IgD-negative memory B cell (primary cell): ENCODE measurements at regions not wholly inside any gene's neighbourhood (a gene's known extent, or its start where the extent isn't known, plus 50 kb on each side); places are given as distances from the start of the nearest gene placed in this dataset.

ENCODE experiments used
- H3K27ac Mint-ChIP-seq, 3 donors: one replicate each; pipeline ENCODE4 v1.8.0; 2020 to 2022; ENCODE audit warnings: mild to moderate bottlenecking in 3 of 3, mixed read lengths in 3 of 3, moderate library complexity in 1 of 3
- H3K27me3 Mint-ChIP-seq: one replicate; pipeline ENCODE4 v1.8.0; 2021; ENCODE audit warnings: mixed read lengths
- H3K36me3 Mint-ChIP-seq: one replicate; pipeline ENCODE4 v1.8.0; 2020; ENCODE audit warnings: mild to moderate bottlenecking, mixed read lengths
- H3K4me1 Mint-ChIP-seq, 3 donors: one replicate each; pipeline ENCODE4 v1.8.0; 2020 to 2022; ENCODE audit warnings: mixed read lengths in 3 of 3, mild to moderate bottlenecking in 1 of 3
- H3K4me3 Mint-ChIP-seq, 4 donors: one replicate each; pipeline ENCODE4 v1.8.0; 2020 to 2022; ENCODE audit warnings: mild to moderate bottlenecking in 4 of 4, mixed read lengths in 4 of 4, moderate library complexity in 3 of 4
- H3K9me3 Mint-ChIP-seq, 3 donors: one replicate each; pipeline ENCODE4 v1.8.0; 2020 to 2021; ENCODE audit warnings: mixed read lengths in 3 of 3, mild to moderate bottlenecking in 1 of 3

- Mint-ChIP-seq H3K9me3 (no peaks in the 10 kb centered on the region), H3K36me3 (no peaks in the 10 kb centered on the region), H3K27ac (no peak overlapping the region), H3K4me3 (no peak overlapping the region), H3K27me3 (peaks cover 5% of the 10 kb centered on the region), H3K4me1 (no peaks in the 10 kb centered on the region)
Observed at GRCh38 chr15:62790546-62790945, 252.0 kb upstream of the TPM1 start.

- Mint-ChIP-seq H3K36me3 (no peaks in the 10 kb centered on the region), H3K9me3 (no peaks in the 10 kb centered on the region), H3K4me3 (no peak overlapping the region), H3K27ac (no peak overlapping the region), H3K27me3 (peaks cover 6% of the 10 kb centered on the region), H3K4me1 (no peaks in the 10 kb centered on the region)
Observed at GRCh38 chr15:62791694-62792093, 250.9 kb upstream of the TPM1 start.

DNA sequence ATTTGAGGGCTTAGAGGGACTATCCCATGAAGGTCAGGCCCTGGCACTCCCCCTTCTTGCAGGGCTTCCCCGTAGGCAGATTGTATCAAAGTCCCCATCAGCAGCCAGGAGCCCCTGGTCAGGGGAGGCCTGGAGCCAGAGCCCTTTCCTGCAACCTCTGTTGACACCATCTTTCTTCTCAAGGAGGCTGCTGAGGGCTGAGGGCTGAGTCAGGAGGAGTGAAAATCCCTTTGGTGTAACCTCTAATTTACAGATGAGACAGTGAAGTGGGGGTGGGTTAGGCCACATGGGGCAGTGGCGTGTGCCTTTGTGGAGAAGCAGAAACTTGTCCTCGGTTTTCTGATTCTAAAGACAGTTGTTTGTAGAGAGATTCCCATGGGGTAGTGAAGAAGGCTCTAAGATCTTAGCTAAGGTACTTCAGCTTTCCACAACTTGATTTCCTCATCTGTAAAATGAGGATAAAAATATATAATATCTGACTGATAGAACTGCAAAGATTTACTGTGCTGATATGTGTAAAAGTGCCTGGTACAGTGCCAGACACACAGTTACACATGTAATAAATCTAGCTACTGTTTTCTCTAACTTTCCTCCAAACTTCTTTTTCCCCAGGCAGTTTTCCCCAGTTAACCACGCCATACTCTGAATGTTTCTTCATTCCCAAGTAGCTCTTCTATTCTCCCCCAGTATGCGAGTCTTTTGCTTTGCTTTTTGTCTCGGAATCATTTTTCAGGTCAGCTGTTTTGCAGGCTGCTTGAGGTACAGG lies 249.4 kb upstream of the TPM1 start:
- H3K36me3 Mint-ChIP-seq: peaks cover 2% of the 10 kb centered on the region
- H3K27me3 Mint-ChIP-seq: peaks cover 9% of the 10 kb centered on the region
- H3K27ac Mint-ChIP-seq: no peak overlapping the region
- H3K4me1 Mint-ChIP-seq: no peaks in the 10 kb centered on the region
- no peak overlapping the region for H3K4me3 Mint-ChIP-seq
- no peaks in the 10 kb centered on the region for H3K9me3 Mint-ChIP-seq

- H3K4me1 Mint-ChIP-seq: no peaks in the 10 kb centered on the region
- no peaks in the 10 kb centered on the region for H3K9me3 Mint-ChIP-seq
- H3K4me3 Mint-ChIP-seq: no peak overlapping the region
- peaks cover 9% of the 10 kb centered on the region for H3K27me3 Mint-ChIP-seq
- H3K36me3 Mint-ChIP-seq: peaks cover 2% of the 10 kb centered on the region
- H3K27ac Mint-ChIP-seq: no peak overlapping the region
Observed at GRCh38 chr15:62793752-62794144, 248.8 kb upstream of the TPM1 start.

- Mint-ChIP-seq H3K27me3 (peaks cover 9% of the 10 kb centered on the region), H3K9me3 (no peaks in the 10 kb centered on the region), H3K27ac (no peak overlapping the region), H3K4me1 (no peaks in the 10 kb centered on the region), H3K4me3 (no peak overlapping the region), H3K36me3 (peaks cover 2% of the 10 kb centered on the region)
Observed at GRCh38 chr15:62795171-62795570, 247.4 kb upstream of the TPM1 start.

GRCh38 chr15:62795700-62796695 lies 246.5 kb upstream of the TPM1 start:
- Mint-ChIP-seq H3K27me3 (peaks cover 9% of the 10 kb centered on the region), H3K36me3 (peaks cover 2% of the 10 kb centered on the region), H3K27ac (no peak overlapping the region), H3K9me3 (no peaks in the 10 kb centered on the region), H3K4me3 (no peak overlapping the region), H3K4me1 (no peaks in the 10 kb centered on the region)

DNA sequence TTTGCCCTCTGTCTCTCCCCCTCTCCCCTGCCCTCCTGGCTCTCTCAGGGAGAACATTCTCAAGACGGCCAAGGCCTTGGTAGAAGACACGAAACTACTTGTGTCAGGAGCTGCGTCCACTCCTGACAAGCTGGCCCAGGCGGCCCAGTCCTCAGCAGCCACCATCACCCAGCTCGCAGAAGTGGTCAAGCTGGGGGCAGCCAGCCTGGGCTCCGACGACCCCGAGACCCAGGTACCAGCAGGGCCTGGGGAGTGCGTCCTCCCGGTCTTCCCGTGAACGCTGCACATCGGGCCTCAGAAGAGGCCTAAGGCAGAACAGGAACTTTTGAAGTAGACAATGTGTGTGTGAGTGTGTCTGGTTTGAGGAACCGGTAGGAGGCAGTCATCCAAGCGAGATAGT lies 245.4 kb upstream of the TPM1 start:
- Mint-ChIP-seq H3K27me3 (peaks cover 9% of the 10 kb centered on the region), H3K9me3 (no peaks in the 10 kb centered on the region), H3K27ac (no peak overlapping the region), H3K36me3 (peaks cover 2% of the 10 kb centered on the region), H3K4me3 (no peak overlapping the region), H3K4me1 (no peaks in the 10 kb centered on the region)

DNA sequence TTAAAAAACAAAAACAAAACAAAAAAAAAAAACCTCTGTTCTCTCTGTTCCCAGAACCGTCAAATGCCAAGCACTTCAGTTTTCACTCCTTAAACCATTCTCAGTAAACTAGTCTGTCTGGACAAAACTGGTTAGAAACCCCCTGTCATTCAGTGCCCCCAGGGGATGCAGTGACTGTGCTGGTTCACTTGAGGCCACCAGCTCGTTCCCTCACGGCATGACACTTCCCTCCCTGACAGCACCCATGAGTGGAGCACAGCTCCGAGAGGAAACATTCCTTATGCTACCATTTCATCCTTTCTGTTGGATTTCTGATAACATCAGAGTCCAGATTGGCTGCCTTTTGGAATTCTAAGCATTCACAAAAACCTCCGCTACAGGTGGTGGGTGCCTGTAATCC lies 244.0 kb upstream of the TPM1 start:
- no peaks in the 10 kb centered on the region for H3K9me3 Mint-ChIP-seq
- H3K27me3 Mint-ChIP-seq: peaks cover 7% of the 10 kb centered on the region
- no peaks in the 10 kb centered on the region for H3K4me1 Mint-ChIP-seq
- H3K4me3 Mint-ChIP-seq: no peak overlapping the region
- peaks cover 2% of the 10 kb centered on the region for H3K36me3 Mint-ChIP-seq
- no peak overlapping the region for H3K27ac Mint-ChIP-seq

- no peak overlapping the region for H3K27ac Mint-ChIP-seq
- no peaks in the 10 kb centered on the region for H3K9me3 Mint-ChIP-seq
- no peak overlapping the region for H3K4me3 Mint-ChIP-seq
Observed at GRCh38 chr15:62799037-62799436, 243.5 kb upstream of the TPM1 start.

GRCh38 chr15:62799919-62800318 lies 242.6 kb upstream of the TPM1 start:
- H3K36me3 Mint-ChIP-seq: peaks cover 2% of the 10 kb centered on the region
- H3K9me3 Mint-ChIP-seq: no peaks in the 10 kb centered on the region
- H3K27ac Mint-ChIP-seq: no peak overlapping the region
- H3K4me3 Mint-ChIP-seq: no peak overlapping the region
- peaks cover 7% of the 10 kb centered on the region for H3K27me3 Mint-ChIP-seq
- H3K4me1 Mint-ChIP-seq: no peaks in the 10 kb centered on the region

More at GRCh38 chr15:62799037-62799436, 243.5 kb upstream of the TPM1 start:
- H3K4me1 Mint-ChIP-seq: no peaks in the 10 kb centered on the region
- H3K36me3 Mint-ChIP-seq: peaks cover 2% of the 10 kb centered on the region
- peaks cover 7% of the 10 kb centered on the region for H3K27me3 Mint-ChIP-seq

DNA sequence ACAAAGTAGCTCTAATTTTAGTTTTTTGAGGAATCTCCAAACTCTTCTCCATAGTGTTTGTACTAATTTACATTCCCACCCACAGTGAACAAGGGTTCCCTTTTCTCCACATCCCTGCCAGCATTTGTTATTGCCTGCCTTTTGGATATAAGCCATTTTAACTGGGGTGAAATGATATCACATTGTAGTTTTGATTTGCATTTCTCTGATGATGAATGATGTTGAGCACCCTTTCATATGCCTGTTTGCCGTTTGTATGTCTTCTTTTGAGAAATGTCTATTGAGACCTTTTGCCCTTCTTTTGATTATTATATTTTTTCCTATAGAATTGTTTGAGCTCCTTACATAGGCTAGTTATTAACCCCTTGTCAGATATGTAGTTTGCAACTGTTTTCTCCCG lies 239.9 kb upstream of the TPM1 start:
- H3K4me3 Mint-ChIP-seq: no peak overlapping the region
- peaks cover 1% of the 10 kb centered on the region for H3K27me3 Mint-ChIP-seq
- no peaks in the 10 kb centered on the region for H3K36me3 Mint-ChIP-seq
- H3K27ac Mint-ChIP-seq: peak overlapping the region in 1 of 3 donors; percentile 33
- H3K9me3 Mint-ChIP-seq: no peaks in the 10 kb centered on the region
- no peaks in the 10 kb centered on the region for H3K4me1 Mint-ChIP-seq

GRCh38 chr15:62803856-62804400 lies 238.6 kb upstream of the TPM1 start:
- H3K27me3 Mint-ChIP-seq: no peaks in the 10 kb centered on the region
- no peaks in the 10 kb centered on the region for H3K4me1 Mint-ChIP-seq
- H3K36me3 Mint-ChIP-seq: no peaks in the 10 kb centered on the region
- H3K4me3 Mint-ChIP-seq: no peak overlapping the region
- no peak overlapping the region for H3K27ac Mint-ChIP-seq
- H3K9me3 Mint-ChIP-seq: no peaks in the 10 kb centered on the region

DNA sequence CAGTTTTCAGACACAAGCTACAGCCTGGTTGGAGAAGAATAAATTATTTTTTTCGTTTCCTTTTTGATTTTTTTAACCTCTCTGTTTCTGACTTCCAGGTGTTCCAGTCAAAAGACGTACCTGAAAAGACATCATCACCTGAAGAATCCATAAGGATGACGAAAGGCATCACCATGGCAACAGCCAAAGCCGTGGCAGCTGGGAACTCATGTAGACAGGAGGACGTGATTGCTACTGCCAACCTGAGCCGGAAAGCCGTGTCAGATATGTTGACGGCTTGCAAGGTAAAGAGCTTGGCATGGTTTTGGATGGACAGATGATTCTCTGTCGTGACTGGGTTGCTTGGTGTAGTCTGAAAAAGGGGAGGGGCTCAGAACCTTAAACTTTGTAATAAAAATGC lies 237.0 kb upstream of the TPM1 start:
- Mint-ChIP-seq H3K4me1 (no peaks in the 10 kb centered on the region), H3K27ac (no peak overlapping the region), H3K36me3 (no peaks in the 10 kb centered on the region), H3K9me3 (no peaks in the 10 kb centered on the region), H3K4me3 (no peak overlapping the region), H3K27me3 (no peaks in the 10 kb centered on the region)

GRCh38 chr15:62807539-62808130 lies 234.9 kb upstream of the TPM1 start:
- Mint-ChIP-seq H3K4me3 (no peak overlapping the region), H3K4me1 (no peaks in the 10 kb centered on the region), H3K27me3 (no peaks in the 10 kb centered on the region), H3K36me3 (no peaks in the 10 kb centered on the region), H3K27ac (no peak overlapping the region), H3K9me3 (no peaks in the 10 kb centered on the region)
